ENCODE measurements at regions not wholly inside any gene's neighbourhood (a gene's known extent, or its start where the extent isn't known, plus 50 kb on each side); places are given as distances from the start of the nearest gene placed in this dataset.

DNA sequence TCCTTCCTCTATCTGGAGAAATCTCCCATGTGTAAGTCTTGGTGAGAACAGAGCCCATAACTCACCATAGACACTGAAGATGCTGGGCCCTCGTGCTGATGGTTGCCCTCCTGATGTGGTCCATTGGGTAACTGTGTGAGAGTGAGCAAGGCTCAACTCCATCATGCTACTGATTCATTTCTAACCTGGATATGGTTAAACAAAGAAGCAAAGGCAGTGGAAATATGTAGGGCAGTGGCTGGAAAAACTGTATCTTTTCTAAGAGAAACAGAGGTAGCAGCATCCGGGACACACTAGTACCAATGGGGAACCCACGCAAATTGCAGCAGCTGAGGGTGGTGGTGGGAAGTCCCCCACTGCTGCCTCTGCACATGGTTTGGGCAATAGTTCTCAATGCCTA lies 221.7 kb downstream of the KLF6 start:
- TF ChIP-seq, protein P1, sequence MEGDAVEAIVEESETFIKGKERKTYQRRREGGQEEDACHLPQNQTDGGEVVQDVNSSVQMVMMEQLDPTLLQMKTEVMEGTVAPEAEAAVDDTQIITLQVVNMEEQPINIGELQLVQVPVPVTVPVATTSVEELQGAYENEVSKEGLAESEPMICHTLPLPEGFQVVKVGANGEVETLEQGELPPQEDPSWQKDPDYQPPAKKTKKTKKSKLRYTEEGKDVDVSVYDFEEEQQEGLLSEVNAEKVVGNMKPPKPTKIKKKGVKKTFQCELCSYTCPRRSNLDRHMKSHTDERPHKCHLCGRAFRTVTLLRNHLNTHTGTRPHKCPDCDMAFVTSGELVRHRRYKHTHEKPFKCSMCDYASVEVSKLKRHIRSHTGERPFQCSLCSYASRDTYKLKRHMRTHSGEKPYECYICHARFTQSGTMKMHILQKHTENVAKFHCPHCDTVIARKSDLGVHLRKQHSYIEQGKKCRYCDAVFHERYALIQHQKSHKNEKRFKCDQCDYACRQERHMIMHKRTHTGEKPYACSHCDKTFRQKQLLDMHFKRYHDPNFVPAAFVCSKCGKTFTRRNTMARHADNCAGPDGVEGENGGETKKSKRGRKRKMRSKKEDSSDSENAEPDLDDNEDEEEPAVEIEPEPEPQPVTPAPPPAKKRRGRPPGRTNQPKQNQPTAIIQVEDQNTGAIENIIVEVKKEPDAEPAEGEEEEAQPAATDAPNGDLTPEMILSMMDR (IDR thresholded peaks at IDR 0.05), result no peak
- no peak for TF ChIP-seq POLR2A (IDR thresholded peaks at IDR 0.05)
